ENCODE measurements at regions not wholly inside any gene's neighbourhood (a gene's known extent, or its start where the extent isn't known, plus 50 kb on each side); places are given as distances from the start of the nearest gene placed in this dataset.

GRCh38 chr10:35884657-35885071, 242.6 kb upstream of the FZD8 start:
- peak in 1 of 2 donors; percentile 30 for DNase-seq (ENCODE audit: low read depth in 1 of 2, low spot score in 1 of 2)

DNA sequence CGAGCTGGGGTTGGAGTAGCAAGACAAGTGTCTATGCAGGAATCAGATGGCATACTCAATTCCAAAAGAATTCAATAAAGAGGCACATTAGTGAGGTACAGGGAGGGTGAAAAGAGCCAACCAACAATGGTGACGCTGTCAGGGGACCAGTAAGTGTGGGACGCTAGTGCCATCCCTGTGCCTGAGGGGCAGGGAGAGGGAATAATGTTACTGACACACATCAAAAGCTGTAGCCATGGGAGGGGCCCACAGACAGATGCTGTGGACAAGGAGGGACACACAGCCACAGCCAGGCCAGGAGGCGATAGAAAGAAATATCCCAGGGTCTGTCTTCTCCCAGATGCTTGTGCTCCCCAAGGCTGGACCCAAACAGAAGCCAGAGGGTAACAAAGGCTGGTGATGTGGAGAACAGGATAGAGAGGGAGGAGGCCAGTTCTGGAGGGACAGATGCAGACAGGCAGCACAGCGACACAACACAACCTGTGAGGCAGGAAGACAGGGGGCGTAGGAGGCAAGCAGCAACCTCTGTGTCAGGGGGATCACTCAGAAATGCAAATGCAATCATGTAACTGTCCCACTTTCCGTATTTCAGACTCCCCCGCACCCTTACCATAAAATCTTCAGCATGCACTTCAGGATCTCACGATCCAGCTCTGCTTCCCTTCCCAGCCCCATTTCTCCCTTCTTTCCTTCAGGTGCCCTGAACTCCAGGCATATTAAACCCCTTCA, 240.5 kb upstream of the FZD8 start:
- no peak for DNase-seq (ENCODE audit: low read depth in 1 of 2, low spot score in 1 of 2)
- no peak overlapping the region for H3K27ac ChIP-seq
- peaks cover 12% of the 10 kb centered on the region for H3K4me1 ChIP-seq (ENCODE audit: low read depth)
- H3K36me3 ChIP-seq: no peaks in the 10 kb centered on the region
- H3K27me3 ChIP-seq: no peaks in the 10 kb centered on the region
- H3K4me3 ChIP-seq: no peak overlapping the region
- no peak for TF ChIP-seq CTCF (IDR thresholded peaks at IDR 0.05; ENCODE audit: low read depth, low read length)
- no peaks in the 10 kb centered on the region for H3K9me3 ChIP-seq (ENCODE audit: low read depth)

More at GRCh38 chr10:35884657-35885071, 242.6 kb upstream of the FZD8 start:
- TF ChIP-seq CTCF (IDR thresholded peaks at IDR 0.05; ENCODE audit: low read depth, low read length): no peak
- no peaks in the 10 kb centered on the region for H3K9me3 ChIP-seq (ENCODE audit: low read depth)
- no peaks in the 10 kb centered on the region for H3K27me3 ChIP-seq
- H3K27ac ChIP-seq: peak overlapping the region; percentile 38
- no peak overlapping the region for H3K4me3 ChIP-seq
- H3K4me1 ChIP-seq (ENCODE audit: low read depth): peaks cover 12% of the 10 kb centered on the region
- H3K36me3 ChIP-seq: no peaks in the 10 kb centered on the region

DNA sequence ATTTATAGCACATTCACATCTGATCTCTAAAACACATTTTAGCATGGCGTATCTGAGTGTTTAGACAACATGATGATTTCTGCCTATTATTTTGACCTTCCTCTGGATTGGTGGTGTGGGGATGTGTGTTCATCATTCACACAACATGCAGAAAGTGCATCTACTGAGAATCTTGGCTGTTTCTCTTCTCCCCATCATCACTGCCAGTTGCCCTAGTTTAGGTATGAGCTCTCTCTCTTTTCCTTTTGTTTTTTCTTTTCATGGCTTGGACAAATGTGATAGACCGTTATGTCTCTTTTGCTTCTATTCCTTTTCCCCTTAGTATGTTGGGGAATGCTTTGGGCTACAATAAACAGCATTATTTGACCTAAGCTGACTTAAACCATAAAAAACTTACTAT, 239.2 kb upstream of the FZD8 start:
- no peaks in the 10 kb centered on the region for H3K36me3 ChIP-seq
- H3K27me3 ChIP-seq: no peaks in the 10 kb centered on the region
- no peak overlapping the region for H3K4me3 ChIP-seq
- no peak for DNase-seq (ENCODE audit: low read depth in 1 of 2, low spot score in 1 of 2)
- H3K4me1 ChIP-seq (ENCODE audit: low read depth): peaks cover 12% of the 10 kb centered on the region
- no peaks in the 10 kb centered on the region for H3K9me3 ChIP-seq (ENCODE audit: low read depth)
- no peak for TF ChIP-seq CTCF (IDR thresholded peaks at IDR 0.05; ENCODE audit: low read depth, low read length)
- H3K27ac ChIP-seq: no peak overlapping the region

GRCh38 chr10:35876248-35876647, 234.2 kb upstream of the FZD8 start:
- DNase-seq (ENCODE audit: low read depth in 1 of 2, low spot score in 1 of 2): peak in 1 of 2 donors; percentile 59
- Histone ChIP-seq H3K4me1 (ENCODE audit: low read depth) (peaks cover 17% of the 10 kb centered on the region), H3K36me3 (no peaks in the 10 kb centered on the region), H3K4me3 (no peak overlapping the region), H3K27ac (peak overlapping the region; percentile 85), H3K27me3 (no peaks in the 10 kb centered on the region), H3K9me3 (ENCODE audit: low read depth) (no peaks in the 10 kb centered on the region)
- no peak for TF ChIP-seq CTCF (IDR thresholded peaks at IDR 0.05; ENCODE audit: low read depth, low read length)

DNA sequence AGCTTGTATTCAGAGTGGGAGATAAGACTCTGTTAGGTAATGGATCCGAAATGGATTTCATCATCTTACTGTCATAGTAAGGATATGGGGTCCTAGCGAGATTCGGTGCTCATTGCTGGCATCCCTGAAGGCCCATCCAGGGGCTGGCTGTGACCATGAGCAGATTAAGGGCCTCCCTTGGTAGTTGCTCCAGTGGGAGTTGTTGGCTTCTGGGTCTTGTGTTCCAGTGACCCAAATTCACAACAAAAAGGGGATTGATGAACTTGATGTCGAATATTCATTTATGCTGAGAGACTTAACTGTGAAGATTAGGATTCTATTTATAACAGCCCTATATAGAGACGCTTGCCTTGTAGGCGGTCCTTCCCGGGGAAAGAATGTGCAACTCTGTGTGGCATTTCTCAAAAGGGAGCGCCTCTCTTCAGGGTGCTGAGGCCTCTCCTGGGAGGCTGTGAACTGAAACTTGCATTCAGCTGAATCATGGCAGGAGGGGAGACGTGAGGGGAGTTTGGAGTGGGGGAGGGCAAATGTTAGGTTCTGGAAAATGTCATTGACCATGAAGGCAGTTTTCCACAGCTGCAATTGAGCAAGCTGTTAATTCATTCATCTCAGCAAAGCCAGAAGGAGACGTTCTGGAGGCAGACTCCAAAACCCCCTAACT, 233.1 kb upstream of the FZD8 start:
- H3K27me3 ChIP-seq: no peaks in the 10 kb centered on the region
- H3K36me3 ChIP-seq: no peaks in the 10 kb centered on the region
- H3K9me3 ChIP-seq (ENCODE audit: low read depth): no peaks in the 10 kb centered on the region
- peak; percentile 86 to 88 for DNase-seq (ENCODE audit: low read depth in 1 of 2, low spot score in 1 of 2)
- no peak overlapping the region for H3K4me3 ChIP-seq
- peak overlapping the region; percentile 85 for H3K27ac ChIP-seq
- TF ChIP-seq CTCF (IDR thresholded peaks at IDR 0.05; ENCODE audit: low read depth, low read length): no peak
- H3K4me1 ChIP-seq (ENCODE audit: low read depth): peaks cover 17% of the 10 kb centered on the region
